ENCODE measurements at regions not wholly inside any gene's neighbourhood (a gene's known extent, or its start where the extent isn't known, plus 50 kb on each side); places are given as distances from the start of the nearest gene placed in this dataset.

GRCh38 chr4:181108237-181108636, 1135.0 kb upstream of the TENM3 start:
- TF ChIP-seq ZBTB25 (CRISPR knock-in tag; IDR thresholded peaks at IDR 0.05), result no peak
- TF ChIP-seq GMEB1 (CRISPR knock-in tag; IDR thresholded peaks at IDR 0.05; ENCODE audit: borderline replicate concordance), result no peak
- TF ChIP-seq HINFP (CRISPR knock-in tag; IDR thresholded peaks at IDR 0.05; ENCODE audit: low read depth), result no peak
- TF ChIP-seq ZNF816 (CRISPR knock-in tag; IDR thresholded peaks at IDR 0.05; ENCODE audit: borderline replicate concordance), result no peak
- H3K4me3 ChIP-seq (replicated peaks in 1 of 3; ENCODE audit: insufficient read depth in 1 of 3, low read depth in 2 of 3, low read length in 3 of 3), result no peak overlapping the region
- H3K4me2 ChIP-seq (ENCODE audit: low read depth, low read length), result no peak overlapping the region
- FAIRE-seq, result no peak
- ATAC-seq, result no peak
- H3K27ac ChIP-seq (ENCODE audit: extremely low read length, insufficient read depth, low read length), result no peak overlapping the region
- BruUV-seq (replicated peaks), result no TSS peak
- no peaks in the 10 kb centered on the region for H3K4me1 ChIP-seq (ENCODE audit: insufficient read depth, low read length)
- in situ Hi-C loops (cut with HindIII; ENCODE audit: extremely low pct_ligation_motif_present, low pct_unique_long_range_greater_than_20kb), result no loop called here
- intact Hi-C loops (cut with micrococcal nuclease; ENCODE audit: unreplicated experiment), result no loop called here
- ChIA-PET POLR2A (no interaction called here), CTCF (ENCODE audit: low intra/inter-chr PET ratio, low total read pairs) (no interaction called here)
- no peak for DNase-seq (ENCODE audit: low spot score)
- no peaks in the 10 kb centered on the region for H4K20me1 ChIP-seq (ENCODE audit: insufficient read depth, low read length)
- H3K79me2 ChIP-seq (ENCODE audit: insufficient read depth, low read length), result no peaks in the 10 kb centered on the region
- H3K36me3 ChIP-seq (replicated peaks in 1 of 2; ENCODE audit: control insufficient read depth in 1 of 2, insufficient read depth in 2 of 2, low read length in 2 of 2), result no peaks in the 10 kb centered on the region
- no peaks in the 10 kb centered on the region for H3K27me3 ChIP-seq (ENCODE audit: control insufficient read depth in 1 of 2, insufficient read depth in 2 of 2, low read length in 2 of 2)
- WGBS (ENCODE audit: low lambda C conversion rate), result 3% methylated on average over 3 of the region's 3 CpGs
- H3K9ac ChIP-seq (ENCODE audit: insufficient read depth, low read depth, low read length), result no peak overlapping the region
- H3K9me3 ChIP-seq (ENCODE audit: low read length), result no peaks in the 10 kb centered on the region
- H2AFZ ChIP-seq (ENCODE audit: low read length), result no peak overlapping the region

Data from HepG2 (cell line).